AG10803 (cell line): ENCODE measurements at regions not wholly inside any gene's neighbourhood (a gene's known extent, or its start where the extent isn't known, plus 50 kb on each side); places are given as distances from the start of the nearest gene placed in this dataset.

Experiments
- DNase-seq: peaks from one replicate; pipeline ENCODE4 v3.0.0; 2010; ENCODE audit warnings: low read depth
- H3K4me3 ChIP-seq: 2 replicates; pipeline ENCODE4 v1.5.1; 2011; ENCODE audit warnings: mild to moderate bottlenecking, low read length, control low read depth
- TF ChIP-seq, protein P1 (sequence below): conservative IDR thresholded peaks from 2 replicates; pipeline ENCODE4 v1.5.1; 2011; ENCODE audit warnings: mild to moderate bottlenecking, low read length, control low read depth, inconsistent platforms

DNA sequence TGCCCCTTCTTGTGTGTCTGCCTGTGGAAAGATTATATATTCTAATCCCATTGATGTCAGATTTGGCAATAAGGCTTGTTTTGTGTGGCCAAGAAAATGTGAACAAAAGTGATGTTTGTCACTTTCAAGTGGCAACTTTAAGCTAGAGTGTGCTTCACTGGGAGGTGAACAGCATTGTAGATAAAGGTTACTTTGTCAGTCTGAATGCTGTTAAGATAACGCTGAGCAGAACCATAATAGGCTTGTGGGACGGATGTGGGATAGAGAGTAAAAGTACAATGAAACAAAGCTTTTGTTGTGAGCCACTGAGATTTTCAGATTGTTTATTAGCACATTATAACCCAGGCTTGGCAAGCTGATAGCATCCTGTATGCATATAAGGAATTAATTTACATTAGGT is 303.8 kb upstream of the MAN1A1 start:
- no peak for DNase-seq
- no peak overlapping the region for H3K4me3 ChIP-seq
- TF ChIP-seq, protein P1, sequence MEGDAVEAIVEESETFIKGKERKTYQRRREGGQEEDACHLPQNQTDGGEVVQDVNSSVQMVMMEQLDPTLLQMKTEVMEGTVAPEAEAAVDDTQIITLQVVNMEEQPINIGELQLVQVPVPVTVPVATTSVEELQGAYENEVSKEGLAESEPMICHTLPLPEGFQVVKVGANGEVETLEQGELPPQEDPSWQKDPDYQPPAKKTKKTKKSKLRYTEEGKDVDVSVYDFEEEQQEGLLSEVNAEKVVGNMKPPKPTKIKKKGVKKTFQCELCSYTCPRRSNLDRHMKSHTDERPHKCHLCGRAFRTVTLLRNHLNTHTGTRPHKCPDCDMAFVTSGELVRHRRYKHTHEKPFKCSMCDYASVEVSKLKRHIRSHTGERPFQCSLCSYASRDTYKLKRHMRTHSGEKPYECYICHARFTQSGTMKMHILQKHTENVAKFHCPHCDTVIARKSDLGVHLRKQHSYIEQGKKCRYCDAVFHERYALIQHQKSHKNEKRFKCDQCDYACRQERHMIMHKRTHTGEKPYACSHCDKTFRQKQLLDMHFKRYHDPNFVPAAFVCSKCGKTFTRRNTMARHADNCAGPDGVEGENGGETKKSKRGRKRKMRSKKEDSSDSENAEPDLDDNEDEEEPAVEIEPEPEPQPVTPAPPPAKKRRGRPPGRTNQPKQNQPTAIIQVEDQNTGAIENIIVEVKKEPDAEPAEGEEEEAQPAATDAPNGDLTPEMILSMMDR = no peak

DNA sequence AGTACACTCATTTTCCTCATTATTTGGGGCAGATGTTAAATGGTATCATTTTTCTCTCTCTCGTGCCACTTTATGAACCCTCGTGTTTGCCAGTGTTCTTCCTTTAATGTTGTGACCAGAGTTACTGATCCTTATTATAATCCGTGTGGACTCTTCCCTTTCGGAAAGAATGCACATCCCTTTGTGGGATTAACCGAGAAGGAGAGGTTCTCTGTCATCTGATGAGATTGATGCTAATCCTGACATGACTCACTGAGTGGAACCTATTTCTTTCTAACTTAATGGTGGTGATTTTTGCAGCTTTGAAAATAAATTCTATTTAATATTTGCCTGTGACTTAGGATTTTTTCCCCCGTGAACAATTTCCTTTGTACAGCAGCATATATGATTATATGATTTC is 300.0 kb upstream of the MAN1A1 start:
- TF ChIP-seq, protein P1 = no peak
- DNase-seq = no peak
- H3K4me3 ChIP-seq = no peak overlapping the region

DNA sequence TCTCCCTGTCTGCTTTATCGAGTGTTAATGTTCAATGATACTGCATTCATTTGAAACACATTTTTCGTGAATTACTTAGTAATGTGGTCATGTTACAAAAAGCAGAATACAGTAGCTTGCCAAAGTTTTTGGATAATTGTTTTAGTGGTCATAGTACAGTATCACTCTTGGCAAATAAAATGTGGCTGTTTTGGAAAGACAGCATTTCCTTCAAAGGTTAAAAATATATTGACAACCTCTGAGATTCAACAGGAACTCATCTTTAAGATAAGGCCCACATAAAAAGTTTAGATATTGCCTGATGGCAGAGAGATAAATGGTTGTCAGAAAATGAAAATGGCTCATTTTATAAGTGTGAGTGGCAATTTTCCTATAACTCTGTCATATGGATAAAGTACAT is 297.7 kb upstream of the MAN1A1 start:
- TF ChIP-seq, protein P1 = no peak
- peak; percentile 71 for DNase-seq
- H3K4me3 ChIP-seq = no peak overlapping the region

DNA sequence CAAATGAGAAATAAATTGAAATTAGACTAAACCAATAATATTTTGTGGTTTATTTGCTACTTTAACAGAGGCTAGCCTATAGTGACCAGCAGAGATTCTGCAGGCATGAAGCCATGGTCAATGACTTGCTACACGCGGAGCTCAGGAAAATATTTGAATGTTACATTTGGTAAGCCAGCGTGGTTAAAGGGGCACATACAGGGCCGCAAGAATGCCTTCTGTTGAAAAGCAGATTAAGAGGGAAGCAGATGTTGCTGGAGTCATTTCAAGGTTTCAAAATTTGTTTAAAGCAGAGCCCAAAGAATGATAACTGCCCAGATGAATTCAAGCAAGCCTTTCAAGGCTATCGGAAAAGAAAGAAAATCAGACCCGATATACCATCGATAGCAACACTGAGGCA is 294.3 kb upstream of the MAN1A1 start:
- peak; percentile 81 for DNase-seq
- no peak overlapping the region for H3K4me3 ChIP-seq
- TF ChIP-seq, protein P1 = no peak

DNA sequence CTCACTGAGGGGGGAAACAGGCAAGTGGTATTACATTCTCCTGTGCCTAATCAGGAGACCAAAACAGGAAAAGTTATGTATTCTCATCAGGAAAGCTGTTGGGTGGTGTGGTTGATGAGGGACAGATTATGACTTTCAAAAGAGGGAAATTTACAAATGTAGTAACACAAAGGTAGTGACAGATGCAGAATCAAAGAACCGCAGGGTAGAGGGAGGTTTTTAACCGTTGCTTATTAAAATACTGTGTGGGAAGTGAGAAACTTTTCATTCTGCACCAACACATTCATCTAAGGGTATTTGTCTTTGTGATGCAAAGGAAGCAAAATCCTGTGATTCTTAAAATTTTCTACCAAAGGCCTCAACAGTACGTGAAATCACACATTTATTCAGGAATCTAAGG is 288.2 kb upstream of the MAN1A1 start:
- no peak overlapping the region for H3K4me3 ChIP-seq
- no peak for DNase-seq
- TF ChIP-seq, protein P1 = no peak

DNA sequence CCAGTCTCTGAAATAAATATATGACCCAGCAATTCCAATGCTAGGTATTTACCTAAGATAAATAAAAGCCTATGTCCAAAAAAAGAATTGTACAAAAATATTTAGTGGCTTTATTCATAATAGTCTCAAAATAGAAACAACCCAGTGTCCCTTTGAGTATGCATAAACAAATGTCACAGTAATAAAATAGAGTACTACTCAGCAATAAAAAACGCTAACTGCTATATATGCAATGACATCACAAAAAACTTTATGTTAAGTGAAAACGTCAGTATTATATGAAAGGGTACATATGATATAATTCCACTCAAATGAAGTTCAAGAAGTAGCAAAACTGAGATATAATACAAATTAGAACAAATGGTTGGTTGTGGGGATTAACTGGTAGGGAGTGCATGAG is 286.5 kb upstream of the MAN1A1 start:
- no peak for DNase-seq
- H3K4me3 ChIP-seq = no peak overlapping the region
- TF ChIP-seq, protein P1 = no peak

DNA sequence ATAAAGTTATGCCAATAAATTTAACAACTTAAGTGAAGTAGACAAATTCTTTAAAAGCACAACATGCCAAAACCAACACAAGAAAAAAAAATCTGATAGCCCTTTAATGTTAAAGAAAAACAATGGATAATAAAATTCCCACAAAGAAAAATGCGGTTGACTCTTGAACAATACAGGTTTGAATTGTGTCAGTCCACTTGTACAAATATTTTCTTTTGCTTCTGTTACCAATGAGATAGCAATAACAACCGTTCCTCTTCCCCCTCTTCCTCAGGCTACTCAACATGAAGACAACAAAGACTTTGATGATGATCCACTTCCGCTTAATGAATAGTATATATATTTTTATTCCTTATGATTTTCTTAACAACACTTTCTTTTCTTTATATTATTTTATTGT is 283.9 kb upstream of the MAN1A1 start:
- H3K4me3 ChIP-seq = no peak overlapping the region
- TF ChIP-seq, protein P1 = no peak
- no peak for DNase-seq
